A549 (cell line): ENCODE measurements at regions not wholly inside any gene's neighbourhood (a gene's known extent, or its start where the extent isn't known, plus 50 kb on each side); places are given as distances from the start of the nearest gene placed in this dataset.

Experiments
- EP300 ChIP-seq, 2 experiments: fragments of >200 bp; sonication (Bioruptor Twin); formaldehyde crosslinking; IDR thresholded peaks; 2 replicates in 1 of 2; 3 replicates in 1 of 2; pipeline ENCODE4 v1.6.1; 2016 to 2017
- FOSB ChIP-seq: fragments of 250-450 bp; sonication (Bioruptor Pico); IDR thresholded peaks from 2 replicates; pipeline ENCODE4 v1.5.0; 2020; ENCODE audit warnings: mild to moderate bottlenecking, moderate library complexity
- MAZ ChIP-seq: fragments of 150-350 bp; IDR thresholded peaks from 2 replicates; pipeline ENCODE4 v1.6.1; 2014; ENCODE audit warnings: antibody characterized with exemption, low read depth, low read length, borderline replicate concordance
- NR3C1 ChIP-seq: fragments of >200 bp; sonication (Bioruptor Twin); formaldehyde crosslinking; IDR thresholded peaks from 3 replicates; pipeline ENCODE4 v1.6.1; 2017
- POLR2A ChIP-seq: IDR thresholded peaks from 2 replicates; pipeline ENCODE4 v1.6.1; 2012; ENCODE audit warnings: mild to moderate bottlenecking, low read length
- ZFP36 ChIP-seq: fragments of 450-650 bp; IDR thresholded peaks from 2 replicates; pipeline ENCODE4 v1.6.1; 2014; ENCODE audit warnings: borderline replicate concordance; ENCODE audit not compliant: partially characterized antibody
- TF ChIP-seq, protein P1 (sequence below): fragments of 450-650 bp; IDR thresholded peaks from 2 replicates; pipeline ENCODE4 v1.6.1; 2014; ENCODE audit warnings: antibody characterized with exemption
- TF ChIP-seq, protein P2 (sequence below): fragments of 150-350 bp; IDR thresholded peaks from 2 replicates; pipeline ENCODE4 v1.6.1; 2014; ENCODE audit warnings: low read depth, mild to moderate bottlenecking, low read length
- TF ChIP-seq, protein P3 (sequence below): fragments of >200 bp; sonication (Bioruptor Twin); formaldehyde crosslinking; IDR thresholded peaks from 3 replicates; pipeline ENCODE4 v1.5.1; 2016

DNA sequence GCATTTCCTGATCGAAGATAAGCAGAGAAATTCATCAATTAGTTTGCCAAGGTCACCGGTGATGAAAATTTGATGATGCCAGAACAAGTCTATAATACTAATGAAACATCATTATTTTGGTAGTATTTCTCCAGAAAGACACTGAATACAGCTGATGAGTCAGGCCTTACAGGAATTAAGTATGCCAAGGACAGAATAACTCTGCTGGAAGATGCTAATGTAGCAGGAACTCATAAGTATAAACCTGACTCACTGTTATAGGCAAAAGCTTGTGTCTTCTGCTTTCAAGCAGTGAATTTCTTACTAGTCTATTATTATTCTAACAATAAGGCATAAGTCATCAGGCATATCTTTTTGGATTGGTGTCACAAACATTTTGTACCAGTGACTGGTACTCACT is 1825.1 kb upstream of the IGFBP7 start:
- TF ChIP-seq FOSB (CRISPR knock-in tag) (no peak), NR3C1 (no peak), ZFP36 (no peak), EP300 (IDR thresholded peaks at IDR 0.05) (no peak), MAZ (no peak), POLR2A (no peak)
- TF ChIP-seq, protein P1, sequence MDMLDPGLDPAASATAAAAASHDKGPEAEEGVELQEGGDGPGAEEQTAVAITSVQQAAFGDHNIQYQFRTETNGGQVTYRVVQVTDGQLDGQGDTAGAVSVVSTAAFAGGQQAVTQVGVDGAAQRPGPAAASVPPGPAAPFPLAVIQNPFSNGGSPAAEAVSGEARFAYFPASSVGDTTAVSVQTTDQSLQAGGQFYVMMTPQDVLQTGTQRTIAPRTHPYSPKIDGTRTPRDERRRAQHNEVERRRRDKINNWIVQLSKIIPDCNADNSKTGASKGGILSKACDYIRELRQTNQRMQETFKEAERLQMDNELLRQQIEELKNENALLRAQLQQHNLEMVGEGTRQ: no peak
- TF ChIP-seq, protein P2, sequence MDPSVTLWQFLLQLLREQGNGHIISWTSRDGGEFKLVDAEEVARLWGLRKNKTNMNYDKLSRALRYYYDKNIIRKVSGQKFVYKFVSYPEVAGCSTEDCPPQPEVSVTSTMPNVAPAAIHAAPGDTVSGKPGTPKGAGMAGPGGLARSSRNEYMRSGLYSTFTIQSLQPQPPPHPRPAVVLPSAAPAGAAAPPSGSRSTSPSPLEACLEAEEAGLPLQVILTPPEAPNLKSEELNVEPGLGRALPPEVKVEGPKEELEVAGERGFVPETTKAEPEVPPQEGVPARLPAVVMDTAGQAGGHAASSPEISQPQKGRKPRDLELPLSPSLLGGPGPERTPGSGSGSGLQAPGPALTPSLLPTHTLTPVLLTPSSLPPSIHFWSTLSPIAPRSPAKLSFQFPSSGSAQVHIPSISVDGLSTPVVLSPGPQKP: no peak
- TF ChIP-seq, protein P3, sequence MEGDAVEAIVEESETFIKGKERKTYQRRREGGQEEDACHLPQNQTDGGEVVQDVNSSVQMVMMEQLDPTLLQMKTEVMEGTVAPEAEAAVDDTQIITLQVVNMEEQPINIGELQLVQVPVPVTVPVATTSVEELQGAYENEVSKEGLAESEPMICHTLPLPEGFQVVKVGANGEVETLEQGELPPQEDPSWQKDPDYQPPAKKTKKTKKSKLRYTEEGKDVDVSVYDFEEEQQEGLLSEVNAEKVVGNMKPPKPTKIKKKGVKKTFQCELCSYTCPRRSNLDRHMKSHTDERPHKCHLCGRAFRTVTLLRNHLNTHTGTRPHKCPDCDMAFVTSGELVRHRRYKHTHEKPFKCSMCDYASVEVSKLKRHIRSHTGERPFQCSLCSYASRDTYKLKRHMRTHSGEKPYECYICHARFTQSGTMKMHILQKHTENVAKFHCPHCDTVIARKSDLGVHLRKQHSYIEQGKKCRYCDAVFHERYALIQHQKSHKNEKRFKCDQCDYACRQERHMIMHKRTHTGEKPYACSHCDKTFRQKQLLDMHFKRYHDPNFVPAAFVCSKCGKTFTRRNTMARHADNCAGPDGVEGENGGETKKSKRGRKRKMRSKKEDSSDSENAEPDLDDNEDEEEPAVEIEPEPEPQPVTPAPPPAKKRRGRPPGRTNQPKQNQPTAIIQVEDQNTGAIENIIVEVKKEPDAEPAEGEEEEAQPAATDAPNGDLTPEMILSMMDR: no peak
